Glutamatergic neuron (in vitro differentiated cells): ENCODE measurements at regions not wholly inside any gene's neighbourhood (a gene's known extent, or its start where the extent isn't known, plus 50 kb on each side); places are given as distances from the start of the nearest gene placed in this dataset.

Experiments used
- DNase-seq: peaks from one replicate; pipeline ENCODE4 v3.0.0; 2022
- H3K27ac Mint-ChIP-seq: one replicate; pipeline ENCODE4 v1.8.0; 2020; ENCODE audit warnings: mild to moderate bottlenecking, mixed read lengths, inconsistent platforms; ENCODE audit not compliant: unreplicated experiment
- H3K27me3 Mint-ChIP-seq: one replicate; pipeline ENCODE4 v1.8.0; 2020; ENCODE audit warnings: mild to moderate bottlenecking, moderate library complexity, mixed read lengths, inconsistent platforms; ENCODE audit not compliant: unreplicated experiment
- H3K36me3 Mint-ChIP-seq: one replicate; pipeline ENCODE4 v1.8.0; 2020; ENCODE audit warnings: mild to moderate bottlenecking, mixed read lengths, inconsistent platforms; ENCODE audit not compliant: unreplicated experiment
- H3K4me1 Mint-ChIP-seq: one replicate; pipeline ENCODE4 v1.8.0; 2020; ENCODE audit warnings: mild to moderate bottlenecking, low read depth, mixed read lengths, inconsistent platforms; ENCODE audit not compliant: unreplicated experiment
- H3K4me3 Mint-ChIP-seq: one replicate; pipeline ENCODE4 v1.8.0; 2020; ENCODE audit warnings: mild to moderate bottlenecking, mixed read lengths, inconsistent platforms; ENCODE audit not compliant: unreplicated experiment
- H3K9me3 Mint-ChIP-seq: one replicate; pipeline ENCODE4 v1.8.0; 2020; ENCODE audit warnings: mild to moderate bottlenecking, moderate library complexity, mixed read lengths, inconsistent platforms; ENCODE audit not compliant: unreplicated experiment
- CTCF ChIP-seq: fragments of 200-600 bp; sonication (generic); IDR thresholded peaks from one replicate; pipeline ENCODE4 v1.5.0; 2021; ENCODE audit not compliant: partially characterized antibody, unreplicated experiment

GRCh38 chr1:234529095-234529949 is 50.3 kb upstream of the TARBP1 start:
- Mint-ChIP-seq H3K36me3 (no peaks in the 10 kb centered on the region), H3K27me3 (no peaks in the 10 kb centered on the region), H3K9me3 (peaks cover 7% of the 10 kb centered on the region), H3K4me3 (no peak overlapping the region), H3K27ac (no peak overlapping the region), H3K4me1 (peaks cover 30% of the 10 kb centered on the region)
- TF ChIP-seq CTCF, result no peak
- no peak for DNase-seq
